ENCODE measurements at regions not wholly inside any gene's neighbourhood (a gene's known extent, or its start where the extent isn't known, plus 50 kb on each side); places are given as distances from the start of the nearest gene placed in this dataset.

- TF ChIP-seq POLR2AphosphoS5 (IDR thresholded peaks at IDR 0.05) (no peak), CTCF (IDR thresholded peaks at IDR 0.05) (no peak), POLR2A (IDR thresholded peaks at IDR 0.05) (no peak), EP300 (IDR thresholded peaks at IDR 0.05) (no peak)
Measured at GRCh38 chr14:54220704-54221431, 175.9 kb upstream of the CDKN3 start.
